Esophagus (tissue), 2 donors: ENCODE measurements at regions not wholly inside any gene's neighbourhood (a gene's known extent, or its start where the extent isn't known, plus 50 kb on each side); places are given as distances from the start of the nearest gene placed in this dataset.
A peak's percentile ranks its signal among the peaks of the same experiment; 100 is the strongest.

Source experiments
- H3K27ac ChIP-seq, 2 donors: one replicate each; pipeline ENCODE4 v1.5.1; 2013; ENCODE audit warnings: low read depth in 2 of 2, mild to moderate bottlenecking in 2 of 2, inconsistent platforms in 1 of 2, low read length in 1 of 2, moderate library complexity in 1 of 2
- H3K27me3 ChIP-seq, 2 donors: one replicate each; pipeline ENCODE4 v1.6.1; 2013; ENCODE audit warnings: low read length in 2 of 2, control low read depth in 1 of 2, mild to moderate bottlenecking in 1 of 2; ENCODE audit not compliant: insufficient read depth in 2 of 2, control insufficient read depth in 1 of 2
- H3K36me3 ChIP-seq, 2 donors: one replicate each; pipeline ENCODE4 v1.6.1; 2013; ENCODE audit warnings: low read length in 1 of 2; ENCODE audit not compliant: control insufficient read depth in 2 of 2, insufficient read depth in 2 of 2
- H3K4me1 ChIP-seq, 2 donors: one replicate each; pipeline ENCODE4 v1.6.1; 2013; ENCODE audit warnings: low read length in 1 of 2; ENCODE audit not compliant: control insufficient read depth in 2 of 2, insufficient read depth in 2 of 2
- H3K4me3 ChIP-seq, 2 donors: one replicate each; pipeline ENCODE4 v1.5.1; 2013; ENCODE audit warnings: low read length in 2 of 2, mild to moderate bottlenecking in 2 of 2, low read depth in 1 of 2, moderate library complexity in 1 of 2
- H3K9me3 ChIP-seq, 2 donors: one replicate each; pipeline ENCODE4 v1.6.1; 2013; ENCODE audit warnings: mild to moderate bottlenecking in 2 of 2, low read depth in 1 of 2, low read length in 1 of 2, moderate library complexity in 1 of 2; ENCODE audit not compliant: control insufficient read depth in 2 of 2, insufficient read depth in 1 of 2
- WGBS, 2 donors: extraction: QIAGEN DNeasy Blood & Tissue Kit; methylation state at CpG; one replicate each; pipeline ENCODE4 v1.1.7; 2013; 5-methylcytosine and 5-hydroxymethylcytosine counted together
- donor health status: healthy with polysubstance abuse.
- donor health status: Bipolar disorder and iron deficiency.

- no peaks in the 10 kb centered on the region for H3K36me3 ChIP-seq
- no peak overlapping the region for H3K4me3 ChIP-seq
- WGBS, 2 donors, result 87 to 89% methylated on average over 5 of the region's 5 CpGs
- H3K27ac ChIP-seq, result peak overlapping the region in 1 of 2 donors; percentile 50
- H3K4me1 ChIP-seq, result peaks cover 0 to 7% of the 10 kb centered on the region in 2 donors
- H3K27me3 ChIP-seq, result no peaks in the 10 kb centered on the region
- no peaks in the 10 kb centered on the region for H3K9me3 ChIP-seq
Observed at GRCh38 chr6:14212632-14213031, 95.1 kb downstream of the CD83 start.

GRCh38 chr6:14216946-14217684 lies 99.5 kb downstream of the CD83 start:
- H3K27me3 ChIP-seq, result no peaks in the 10 kb centered on the region
- no peak overlapping the region for H3K27ac ChIP-seq
- no peaks in the 10 kb centered on the region for H3K9me3 ChIP-seq
- H3K36me3 ChIP-seq, result no peaks in the 10 kb centered on the region
- 84 to 87% methylated on average over 13 of the region's 13 CpGs for WGBS, 2 donors
- no peaks in the 10 kb centered on the region for H3K4me1 ChIP-seq
- H3K4me3 ChIP-seq, result no peak overlapping the region

- WGBS, 2 donors, result 63 to 70% methylated on average over 12 of the region's 12 CpGs
- H3K9me3 ChIP-seq, result no peaks in the 10 kb centered on the region
- H3K4me3 ChIP-seq, result no peak overlapping the region
- H3K27ac ChIP-seq, result peak overlapping the region in 1 of 2 donors; percentile 68
- no peaks in the 10 kb centered on the region for H3K27me3 ChIP-seq
- H3K36me3 ChIP-seq, result no peaks in the 10 kb centered on the region
- no peaks in the 10 kb centered on the region for H3K4me1 ChIP-seq
Observed at GRCh38 chr6:14217728-14218518, 100.4 kb downstream of the CD83 start.

GRCh38 chr6:14218519-14218800 lies 100.9 kb downstream of the CD83 start:
- no peaks in the 10 kb centered on the region for H3K36me3 ChIP-seq
- H3K4me3 ChIP-seq, result no peak overlapping the region
- H3K4me1 ChIP-seq, result no peaks in the 10 kb centered on the region
- no peaks in the 10 kb centered on the region for H3K9me3 ChIP-seq
- H3K27me3 ChIP-seq, result no peaks in the 10 kb centered on the region
- peak overlapping the region in 1 of 2 donors; percentile 68 for H3K27ac ChIP-seq
- WGBS, 2 donors, result 61 to 73% methylated on average over 1 of the region's 1 CpG

- WGBS, 2 donors, result 92 to 97% methylated on average over 8 of the region's 8 CpGs
- Histone ChIP-seq H3K4me1 (no peaks in the 10 kb centered on the region), H3K27ac (no peak overlapping the region), H3K36me3 (no peaks in the 10 kb centered on the region), H3K9me3 (no peaks in the 10 kb centered on the region), H3K4me3 (no peak overlapping the region), H3K27me3 (no peaks in the 10 kb centered on the region)
Observed at GRCh38 chr6:14221564-14222279, 104.2 kb downstream of the CD83 start.

- WGBS, 2 donors, result 93 to 95% methylated on average over 8 of the region's 8 CpGs
- Histone ChIP-seq H3K36me3 (no peaks in the 10 kb centered on the region), H3K9me3 (no peaks in the 10 kb centered on the region), H3K27me3 (no peaks in the 10 kb centered on the region), H3K27ac (no peak overlapping the region), H3K4me3 (no peak overlapping the region), H3K4me1 (no peaks in the 10 kb centered on the region)
Observed at GRCh38 chr6:14222956-14223355, 105.4 kb downstream of the CD83 start.

GRCh38 chr6:14224359-14225103 lies 107.0 kb downstream of the CD83 start:
- WGBS, 2 donors, result 73 to 80% methylated on average over 8 of the region's 8 CpGs

GRCh38 chr6:14226051-14226660 lies 108.6 kb downstream of the CD83 start:
- Histone ChIP-seq H3K27ac (no peak overlapping the region), H3K9me3 (no peaks in the 10 kb centered on the region), H3K36me3 (no peaks in the 10 kb centered on the region), H3K4me3 (no peak overlapping the region), H3K4me1 (no peaks in the 10 kb centered on the region), H3K27me3 (no peaks in the 10 kb centered on the region)
- 92 to 98% methylated on average over 2 of the region's 2 CpGs for WGBS, 2 donors

More at GRCh38 chr6:14224359-14225103, 107.0 kb downstream of the CD83 start:
- no peak overlapping the region for H3K27ac ChIP-seq
- H3K4me1 ChIP-seq, result no peaks in the 10 kb centered on the region
- no peaks in the 10 kb centered on the region for H3K9me3 ChIP-seq
- H3K27me3 ChIP-seq, result no peaks in the 10 kb centered on the region
- H3K36me3 ChIP-seq, result no peaks in the 10 kb centered on the region
- H3K4me3 ChIP-seq, result no peak overlapping the region

GRCh38 chr6:14228571-14228970 lies 111.0 kb downstream of the CD83 start:
- H3K4me1 ChIP-seq, result no peaks in the 10 kb centered on the region
- no peaks in the 10 kb centered on the region for H3K27me3 ChIP-seq
- no peak overlapping the region for H3K27ac ChIP-seq
- no peaks in the 10 kb centered on the region for H3K9me3 ChIP-seq
- 62 to 64% methylated on average over 7 of the region's 7 CpGs for WGBS, 2 donors
- no peaks in the 10 kb centered on the region for H3K36me3 ChIP-seq
- H3K4me3 ChIP-seq, result no peak overlapping the region
